Sigmoid colon (tissue), 6 donors: ENCODE measurements at regions not wholly inside any gene's neighbourhood (a gene's known extent, or its start where the extent isn't known, plus 50 kb on each side); places are given as distances from the start of the nearest gene placed in this dataset.

Source experiments
- DNase-seq: peaks from one replicate; pipeline ENCODE4 v3.0.0-alpha.2; 2019
- H3K27ac ChIP-seq, 4 donors: fragments of 200-600 bp; sonication (generic); one replicate each; pipeline ENCODE4 v1.5.1; 2016 to 2019; ENCODE audit warnings: mild to moderate bottlenecking in 1 of 4
- H3K27me3 ChIP-seq, 3 donors: fragments of 200-600 bp; sonication (generic); one replicate each; pipeline ENCODE4 v1.5.1; 2019; ENCODE audit warnings: mild to moderate bottlenecking in 1 of 3
- H3K36me3 ChIP-seq, 4 donors: fragments of 200-600 bp; sonication (generic); one replicate each; pipeline ENCODE4 v1.5.1; 2016 to 2019
- H3K4me1 ChIP-seq, 4 donors: fragments of 200-600 bp; sonication (generic); one replicate each; pipeline ENCODE4 v1.5.1; 2017 to 2019
- H3K4me3 ChIP-seq, 4 donors: fragments of 200-600 bp; sonication (generic); one replicate each; pipeline ENCODE4 v1.5.1; 2017 to 2019; ENCODE audit warnings: mild to moderate bottlenecking in 2 of 4, moderate library complexity in 1 of 4
- H3K9me3 ChIP-seq, 4 donors: fragments of 200-600 bp in 3 of 4; sonication (generic) in 3 of 4; one replicate each; pipeline versions ENCODE4 v1.5.1 to v1.6.1; 2013 to 2019
- EP300 ChIP-seq, 4 donors: sonication (generic); formaldehyde crosslinking; IDR thresholded peaks; one replicate each; pipeline ENCODE4 v1.6.1; 2017; ENCODE audit warnings: antibody characterized with exemption in 4 of 4
- POLR2A ChIP-seq, 2 donors: fragments of 450-650 bp; IDR thresholded peaks; one replicate each; pipeline ENCODE4 v1.6.1; 2016; ENCODE audit warnings: antibody characterized with exemption in 2 of 2, mild to moderate bottlenecking in 2 of 2, moderate library complexity in 2 of 2
- POLR2AphosphoS5 ChIP-seq, 4 donors: sonication (generic); formaldehyde crosslinking; IDR thresholded peaks; one replicate each; pipeline ENCODE4 v1.6.1; 2017; ENCODE audit warnings: antibody characterized with exemption in 4 of 4
- WGBS, 2 donors: extraction: QIAGEN DNeasy Blood & Tissue Kit; methylation state at CpG; one replicate each; pipeline ENCODE4 v1.1.7; 2013; 5-methylcytosine and 5-hydroxymethylcytosine counted together
- intact Hi-C: fragments of 100-400 bp; cut with DNase I; formaldehyde crosslinking; loops from one replicate; pipeline ENCODE4 v1.15.1; 2023
- TF ChIP-seq, protein P1 (sequence below), 4 experiments: fragments of 450-650 bp in 3 of 4; fragments of 200-600 bp in 1 of 4; IDR thresholded peaks; one replicate each; pipeline ENCODE4 v1.5.1; 2016 to 2019; ENCODE audit warnings: antibody characterized with exemption in 4 of 4, mild to moderate bottlenecking in 3 of 4, moderate library complexity in 2 of 4
- donor health status: healthy with polysubstance abuse.
- donor health status: healthy.

GRCh38 chr5:19098434-19098833 lies 889.6 kb downstream of the CDH18 start:
- no peaks in the 10 kb centered on the region for H3K9me3 ChIP-seq
- no peak for DNase-seq
- H3K27me3 ChIP-seq, result no peaks in the 10 kb centered on the region
- H3K4me3 ChIP-seq, result no peak overlapping the region
- intact Hi-C loops, result no loop called here
- no peaks in the 10 kb centered on the region for H3K4me1 ChIP-seq
- no peak overlapping the region for H3K27ac ChIP-seq
- no peak for TF ChIP-seq POLR2AphosphoS5 (IDR thresholded peaks at IDR 0.05)
- TF ChIP-seq EP300 (IDR thresholded peaks at IDR 0.05), result no peak
- TF ChIP-seq POLR2A (IDR thresholded peaks at IDR 0.05), result no peak
- TF ChIP-seq, protein P1, sequence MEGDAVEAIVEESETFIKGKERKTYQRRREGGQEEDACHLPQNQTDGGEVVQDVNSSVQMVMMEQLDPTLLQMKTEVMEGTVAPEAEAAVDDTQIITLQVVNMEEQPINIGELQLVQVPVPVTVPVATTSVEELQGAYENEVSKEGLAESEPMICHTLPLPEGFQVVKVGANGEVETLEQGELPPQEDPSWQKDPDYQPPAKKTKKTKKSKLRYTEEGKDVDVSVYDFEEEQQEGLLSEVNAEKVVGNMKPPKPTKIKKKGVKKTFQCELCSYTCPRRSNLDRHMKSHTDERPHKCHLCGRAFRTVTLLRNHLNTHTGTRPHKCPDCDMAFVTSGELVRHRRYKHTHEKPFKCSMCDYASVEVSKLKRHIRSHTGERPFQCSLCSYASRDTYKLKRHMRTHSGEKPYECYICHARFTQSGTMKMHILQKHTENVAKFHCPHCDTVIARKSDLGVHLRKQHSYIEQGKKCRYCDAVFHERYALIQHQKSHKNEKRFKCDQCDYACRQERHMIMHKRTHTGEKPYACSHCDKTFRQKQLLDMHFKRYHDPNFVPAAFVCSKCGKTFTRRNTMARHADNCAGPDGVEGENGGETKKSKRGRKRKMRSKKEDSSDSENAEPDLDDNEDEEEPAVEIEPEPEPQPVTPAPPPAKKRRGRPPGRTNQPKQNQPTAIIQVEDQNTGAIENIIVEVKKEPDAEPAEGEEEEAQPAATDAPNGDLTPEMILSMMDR (IDR thresholded peaks at IDR 0.05), result no peak
- no peaks in the 10 kb centered on the region for H3K36me3 ChIP-seq

DNA sequence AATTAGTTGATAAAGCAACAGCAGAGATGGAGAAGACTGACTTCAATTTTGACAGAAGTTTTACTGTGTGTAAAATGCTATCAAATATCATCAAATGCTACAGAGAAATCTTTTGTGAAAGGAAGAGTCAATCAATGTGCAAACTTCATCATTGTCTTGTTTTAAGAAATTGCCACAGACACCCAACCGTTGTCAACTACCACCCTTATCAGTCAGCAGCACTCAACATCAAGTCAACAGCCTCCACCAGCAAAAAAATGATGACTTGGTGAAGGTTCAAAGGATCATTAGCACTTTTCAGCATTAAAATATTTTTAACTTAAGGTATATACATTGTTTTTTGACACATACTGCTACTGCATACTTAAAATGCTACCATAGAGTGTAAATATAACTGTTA lies 888.8 kb downstream of the CDH18 start:
- DNase-seq, result no peak
- TF ChIP-seq POLR2AphosphoS5 (IDR thresholded peaks at IDR 0.05) (no peak), POLR2A (IDR thresholded peaks at IDR 0.05) (no peak), EP300 (IDR thresholded peaks at IDR 0.05) (no peak)
- TF ChIP-seq, protein P1 (IDR thresholded peaks at IDR 0.05), result no peak
- no peak overlapping the region for H3K4me3 ChIP-seq
- no peaks in the 10 kb centered on the region for H3K27me3 ChIP-seq
- H3K27ac ChIP-seq, result no peak overlapping the region
- whole genome bisulfite sequencing, 2 donors, result 70 to 90% methylated on average over 1 of the region's 1 CpG
- no peaks in the 10 kb centered on the region for H3K9me3 ChIP-seq
- H3K36me3 ChIP-seq, result no peaks in the 10 kb centered on the region
- no peaks in the 10 kb centered on the region for H3K4me1 ChIP-seq
- intact Hi-C loops, result no loop called here

- 82 to 90% methylated on average over 1 of the region's 1 CpG for WGBS, 2 donors
- TF ChIP-seq EP300 (IDR thresholded peaks at IDR 0.05), result no peak
- no peak for TF ChIP-seq POLR2AphosphoS5 (IDR thresholded peaks at IDR 0.05)
- no peaks in the 10 kb centered on the region for H3K36me3 ChIP-seq
- no peaks in the 10 kb centered on the region for H3K9me3 ChIP-seq
- intact Hi-C loops, result no loop called here
- H3K27ac ChIP-seq, result no peak overlapping the region
- H3K27me3 ChIP-seq, result no peaks in the 10 kb centered on the region
- no peak overlapping the region for H3K4me3 ChIP-seq
- no peak for DNase-seq
- H3K4me1 ChIP-seq, result no peaks in the 10 kb centered on the region
These were observed 883.1 kb downstream of the CDH18 start for GRCh38 chr5:19104948-19105347.

- Histone ChIP-seq H3K9me3 (no peaks in the 10 kb centered on the region), H3K27me3 (no peaks in the 10 kb centered on the region), H3K4me3 (no peak overlapping the region), H3K27ac (no peak overlapping the region), H3K36me3 (no peaks in the 10 kb centered on the region), H3K4me1 (no peaks in the 10 kb centered on the region)
- TF ChIP-seq POLR2A (IDR thresholded peaks at IDR 0.05) (no peak), EP300 (IDR thresholded peaks at IDR 0.05) (no peak), POLR2AphosphoS5 (IDR thresholded peaks at IDR 0.05) (no peak)
- TF ChIP-seq, protein P1 (IDR thresholded peaks at IDR 0.05), result no peak
- intact Hi-C loops, result no loop called here
- no peak for DNase-seq
- 81 to 87% methylated on average over 1 of the region's 1 CpG for WGBS, 2 donors
These were observed 865.1 kb downstream of the CDH18 start for GRCh38 chr5:19122923-19123322.

DNA sequence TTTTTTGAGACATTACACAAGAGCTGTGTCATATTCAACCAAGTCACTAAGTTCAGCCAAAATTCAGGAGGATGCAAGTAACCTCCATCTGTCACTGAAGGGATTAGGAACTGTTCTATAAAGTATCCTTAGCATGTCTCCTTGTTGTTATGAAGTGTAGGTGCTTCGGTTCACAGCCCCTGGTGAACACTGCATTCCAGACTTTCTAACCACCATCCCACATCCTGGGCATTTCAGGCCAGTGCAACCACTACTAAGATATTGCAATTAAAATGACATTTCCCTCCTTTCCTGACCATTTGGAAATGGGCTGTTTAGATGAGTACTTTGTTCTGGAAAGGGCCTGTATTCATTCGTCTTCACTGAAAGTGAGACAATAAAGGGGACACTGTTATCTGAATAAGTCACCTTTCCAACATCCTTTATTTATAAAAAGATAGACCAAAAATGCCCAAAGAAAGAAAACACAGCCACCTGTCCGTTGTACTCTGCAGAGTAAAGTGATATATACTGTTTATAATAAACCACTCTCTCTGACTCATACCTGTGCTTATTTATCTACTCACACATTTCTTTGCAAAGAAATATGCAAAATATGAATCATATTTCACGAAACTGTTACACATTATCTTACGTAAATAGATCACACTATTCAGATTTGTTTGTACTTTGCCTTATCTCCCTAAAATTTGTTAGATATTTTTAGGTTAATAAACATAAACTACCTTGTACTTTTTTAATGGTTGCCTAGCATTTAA lies 861.9 kb downstream of the CDH18 start:
- Histone ChIP-seq H3K27ac (no peak overlapping the region), H3K9me3 (no peaks in the 10 kb centered on the region), H3K4me3 (no peak overlapping the region), H3K36me3 (no peaks in the 10 kb centered on the region), H3K27me3 (no peaks in the 10 kb centered on the region), H3K4me1 (no peaks in the 10 kb centered on the region)
- DNase-seq, result no peak
- intact Hi-C loops, result no loop called here
- WGBS, 2 donors, result 51 to 52% methylated on average over 5 of the region's 5 CpGs
- TF ChIP-seq EP300 (IDR thresholded peaks at IDR 0.05), result no peak
- TF ChIP-seq POLR2A (IDR thresholded peaks at IDR 0.05), result no peak
- TF ChIP-seq, protein P1 (IDR thresholded peaks at IDR 0.05), result no peak
- no peak for TF ChIP-seq POLR2AphosphoS5 (IDR thresholded peaks at IDR 0.05)
